GM12878 (cell line): ENCODE measurements at regions not wholly inside any gene's neighbourhood (a gene's known extent, or its start where the extent isn't known, plus 50 kb on each side); places are given as distances from the start of the nearest gene placed in this dataset.

ENCODE experiments used
- ATAC-seq: fragments of 200-7000 bp; cut with Tn5 transposase; 3 replicates; pipeline ENCODE4 v1.9.1; 2020; ENCODE audit warnings: mild to moderate bottlenecking, moderate library complexity
- BruUV-seq: library from RNA; stranded (reverse); fragments of 400-500 nt; replicated peaks from 2 replicates; lab custom pipeline; 2021; lab: Mats Ljungman, UMichigan
- CTCF ChIA-PET: fragments of 300-600 bp; sonication (Branson Sonifier 250); formaldehyde crosslinking; extraction: SDS; loops from one replicate; lab custom pipeline; 2021; ENCODE audit warnings: inconsistent platforms; lab: Yijun Ruan, JAX
- POLR2A ChIA-PET: fragments of 350-600 bp; formaldehyde crosslinking; extraction: SDS; loops from one replicate; lab custom pipeline; 2021; ENCODE audit warnings: inconsistent platforms; lab: Charles Lee
- RAD21 ChIA-PET: fragments of 300-600 bp; sonication (Branson Sonifier 250); formaldehyde crosslinking; loops from one replicate; lab custom pipeline; 2023; ENCODE audit warnings: antibody characterized with exemption; ENCODE audit not compliant: unreplicated experiment; lab: Charles Lee
- SMC1A ChIA-PET: fragments of 300-600 bp; sonication (Branson Sonifier 250); formaldehyde crosslinking; loops from one replicate; lab custom pipeline; 2023; ENCODE audit not compliant: unreplicated experiment, uncharacterized antibody; lab: Charles Lee
- DNase-seq: peaks from one replicate; pipeline ENCODE4 v3.0.0-alpha.2; 2011; ENCODE audit warnings: low read depth, low spot score
- FAIRE-seq: peaks from 3 replicates; lab custom pipeline; 2011; peaks lifted over from hg19 to GRCh38; lab: Jason Lieb, UNC
- H2AFZ ChIP-seq: 2 replicates; pipeline ENCODE4 v1.6.0; 2011; ENCODE audit warnings: low read depth, low read length, control low read depth; ENCODE audit not compliant: control insufficient read depth
- H3K27ac ChIP-seq: 2 replicates; pipeline ENCODE4 v1.5.1; 2011; ENCODE audit warnings: control low read depth; ENCODE audit not compliant: control insufficient read depth, insufficient read depth
- H3K27me3 ChIP-seq, 2 experiments: replicated peaks in 1 of 2; 2 replicates each; pipeline versions ENCODE4 v1.6.0 to v1.6.1; 2011; ENCODE audit warnings: low read length in 1 of 2; ENCODE audit not compliant: control insufficient read depth in 2 of 2, insufficient read depth in 2 of 2
- H3K36me3 ChIP-seq, 2 experiments: 2 replicates each; pipeline ENCODE4 v1.5.1; 2011; ENCODE audit warnings: low read length in 1 of 2; ENCODE audit not compliant: control insufficient read depth in 2 of 2, insufficient read depth in 2 of 2
- H3K4me1 ChIP-seq: 2 replicates; pipeline ENCODE4 v1.6.1; 2011; ENCODE audit warnings: mild to moderate bottlenecking, low read length, moderate library complexity, mixed read lengths; ENCODE audit not compliant: control insufficient read depth, insufficient read depth
- H3K4me2 ChIP-seq: 2 replicates; pipeline ENCODE4 v1.6.0; 2011; ENCODE audit warnings: control low read depth; ENCODE audit not compliant: control insufficient read depth, insufficient read depth
- H3K4me3 ChIP-seq: fragments of 200-600 bp; sonication (generic); 2 replicates; pipeline ENCODE4 v1.5.1; 2016
- H3K79me2 ChIP-seq: 2 replicates; pipeline ENCODE4 v1.6.0; 2011; ENCODE audit warnings: low read length; ENCODE audit not compliant: control insufficient read depth, insufficient read depth
- H3K9ac ChIP-seq: 2 replicates; pipeline ENCODE4 v1.8.0; 2011; ENCODE audit warnings: low read length, control low read depth, mixed read lengths; ENCODE audit not compliant: control insufficient read depth, insufficient read depth
- H3K9me3 ChIP-seq: replicated peaks from 3 replicates; pipeline ENCODE4 v1.5.1; 2011; ENCODE audit warnings: mild to moderate bottlenecking, low read length; ENCODE audit not compliant: control insufficient read depth, insufficient read depth
- H4K20me1 ChIP-seq: 2 replicates; pipeline ENCODE4 v1.6.0; 2011; ENCODE audit not compliant: control insufficient read depth, insufficient read depth
- BACH1 ChIP-seq: fragments of 450-650 bp; IDR thresholded peaks from 2 replicates; pipeline ENCODE4 v1.6.1; 2017; ENCODE audit warnings: mild to moderate bottlenecking, borderline replicate concordance
- CBX3 ChIP-seq: fragments of 200-600 bp; sonication (generic); IDR thresholded peaks from 2 replicates; pipeline ENCODE4 v1.6.1; 2016; ENCODE audit warnings: low read depth, borderline replicate concordance
- CEBPB ChIP-seq, 2 experiments: fragments of 150-350 bp in 1 of 2; IDR thresholded peaks; 2 replicates each; pipeline ENCODE4 v1.6.1; 2012 to 2014; ENCODE audit warnings: low read depth in 2 of 2, low read length in 2 of 2, borderline replicate concordance in 1 of 2, inconsistent platforms in 1 of 2
- ETV6 ChIP-seq, 2 experiments: fragments of 450-650 bp in 1 of 2; IDR thresholded peaks in 1 of 2; conservative IDR thresholded peaks in 1 of 2; 2 replicates each; pipeline ENCODE4 v1.6.1; 2014; ENCODE audit warnings: antibody characterized with exemption in 1 of 2, borderline replicate concordance in 1 of 2, low read depth in 1 of 2, mild to moderate bottlenecking in 1 of 2, moderate library complexity in 1 of 2
- EZH2 ChIP-seq: IDR thresholded peaks from 2 replicates; pipeline ENCODE4 v1.6.1; 2012; ENCODE audit warnings: low read depth, mild to moderate bottlenecking, control low read depth, inconsistent platforms, low read length, borderline replicate concordance; ENCODE audit not compliant: control insufficient read depth
- FOXK2 ChIP-seq: fragments of 450-650 bp; IDR thresholded peaks from 2 replicates; pipeline ENCODE4 v1.6.1; 2017; ENCODE audit warnings: mild to moderate bottlenecking, moderate library complexity
- HDAC2 ChIP-seq: fragments of 200-600 bp; sonication (generic); IDR thresholded peaks from 2 replicates; pipeline ENCODE4 v1.6.1; 2017
- IKZF1 ChIP-seq: fragments of 450-650 bp; conservative IDR thresholded peaks from 2 replicates; pipeline ENCODE4 v1.6.1; 2017; ENCODE audit warnings: antibody characterized with exemption, mild to moderate bottlenecking
- IKZF2 ChIP-seq, 2 experiments: fragments of 450-650 bp; IDR thresholded peaks; 2 replicates each; pipeline ENCODE4 v1.6.1; 2017; ENCODE audit warnings: mild to moderate bottlenecking in 2 of 2, moderate library complexity in 2 of 2
- JUND ChIP-seq: IDR thresholded peaks from 2 replicates; pipeline ENCODE4 v1.6.1; 2012; ENCODE audit warnings: low read depth, mild to moderate bottlenecking, low read length, improper control_type of control experiment, moderate library complexity
- SMAD1 ChIP-seq: fragments of 450-650 bp; IDR thresholded peaks from 2 replicates; pipeline ENCODE4 v1.6.1; 2018; ENCODE audit warnings: mild to moderate bottlenecking, low read depth; ENCODE audit not compliant: partially characterized antibody
- TBL1XR1 ChIP-seq: IDR thresholded peaks from 2 replicates; pipeline ENCODE4 v1.6.1; 2012; ENCODE audit warnings: low read depth, low read length, improper control_type of control experiment
- TCF12 ChIP-seq: IDR thresholded peaks from 2 replicates; pipeline ENCODE4 v1.6.1; 2011; ENCODE audit warnings: low read depth, mild to moderate bottlenecking, low read length
- ZNF217 ChIP-seq: fragments of 450-650 bp; IDR thresholded peaks from 2 replicates; pipeline ENCODE4 v1.6.1; 2017; ENCODE audit warnings: antibody characterized with exemption, mild to moderate bottlenecking
- ZNF24 ChIP-seq: fragments of 450-650 bp; IDR thresholded peaks from 2 replicates; pipeline ENCODE4 v1.6.1; 2017; ENCODE audit warnings: antibody characterized with exemption, mild to moderate bottlenecking
- ZNF274 ChIP-seq: IDR thresholded peaks from one replicate; pipeline ENCODE4 v1.8.0; 2011; ENCODE audit not compliant: insufficient read length, insufficient read depth
- WGBS: methylation state at CpG from one replicate; pipeline ENCODE4 v1.1.6; 2016; ENCODE audit warnings: low lambda C conversion rate; ENCODE audit not compliant: insufficient replicate concordance, insufficient coverage; ENCODE audit errors: missing lambda C conversion rate; 5-methylcytosine and 5-hydroxymethylcytosine counted together
- in situ Hi-C: fragments of 300-500 bp; cut with MboI; formaldehyde crosslinking; loops from 9 replicates; pipeline ENCODE4 v1.14.3; 2018; ENCODE audit warnings: mixed read lengths
- intact Hi-C: fragments of 100-400 bp; cut with micrococcal nuclease; formaldehyde crosslinking; loops from one replicate; pipeline ENCODE4 v1.14.2; 2022; ENCODE audit not compliant: unreplicated experiment
- TF ChIP-seq, protein P1 (sequence below): fragments of 450-650 bp; IDR thresholded peaks from 2 replicates; pipeline ENCODE4 v1.6.1; 2016; ENCODE audit warnings: mild to moderate bottlenecking

DNA sequence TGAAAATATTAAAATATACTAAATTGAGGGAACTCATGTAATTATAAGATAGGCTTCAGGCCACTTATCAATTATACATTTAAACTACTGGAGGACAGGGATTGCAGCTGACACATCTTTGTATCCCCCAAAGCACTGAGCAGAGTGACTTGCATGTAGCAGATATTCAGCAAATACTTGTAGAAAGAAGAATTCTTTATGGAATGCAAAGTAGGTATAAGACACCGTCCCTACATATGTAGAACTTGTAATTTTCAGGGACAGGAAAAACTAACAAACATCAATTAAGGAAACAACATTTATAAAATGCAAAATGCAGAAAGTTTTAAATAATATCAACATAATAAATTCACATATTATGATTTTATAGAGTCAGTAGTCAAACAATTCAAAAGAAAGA lies 719.2 kb downstream of the OLFM4 start:
- ATAC-seq: no peak
- Histone ChIP-seq H4K20me1 (no peaks in the 10 kb centered on the region), H3K79me2 (no peaks in the 10 kb centered on the region), H2AFZ (no peak overlapping the region), H3K36me3 (no peaks in the 10 kb centered on the region)
- ChIA-PET RAD21 (no interaction called here), CTCF (no interaction called here)
- no TSS peak for BruUV-seq
- 36% methylated on average over 1 of the region's 1 CpG for WGBS
- intact Hi-C loops: no loop called here
- TF ChIP-seq SMAD1 (no peak), ZNF217 (no peak), ZNF274 (no peak), TBL1XR1 (no peak), CEBPB (IDR thresholded peaks at IDR 0.05; ENCODE audit: borderline replicate concordance in 1 of 2, low read depth in 2 of 2, low read length in 2 of 2) (no peak), JUND (no peak), BACH1 (no peak), ZNF24 (no peak), IKZF2 (IDR thresholded peaks at IDR 0.05) (no peak), EZH2 (no peak), HDAC2 (no peak), IKZF1 (no peak), CBX3 (no peak), ETV6 (conservative IDR thresholded peaks at IDR 0.05 in 1 of 2, IDR thresholded peaks at IDR 0.05 in 1 of 2; ENCODE audit: borderline replicate concordance in 1 of 2, low read depth in 1 of 2) (no peak), TCF12 (no peak), FOXK2 (no peak)
- TF ChIP-seq, protein P1, sequence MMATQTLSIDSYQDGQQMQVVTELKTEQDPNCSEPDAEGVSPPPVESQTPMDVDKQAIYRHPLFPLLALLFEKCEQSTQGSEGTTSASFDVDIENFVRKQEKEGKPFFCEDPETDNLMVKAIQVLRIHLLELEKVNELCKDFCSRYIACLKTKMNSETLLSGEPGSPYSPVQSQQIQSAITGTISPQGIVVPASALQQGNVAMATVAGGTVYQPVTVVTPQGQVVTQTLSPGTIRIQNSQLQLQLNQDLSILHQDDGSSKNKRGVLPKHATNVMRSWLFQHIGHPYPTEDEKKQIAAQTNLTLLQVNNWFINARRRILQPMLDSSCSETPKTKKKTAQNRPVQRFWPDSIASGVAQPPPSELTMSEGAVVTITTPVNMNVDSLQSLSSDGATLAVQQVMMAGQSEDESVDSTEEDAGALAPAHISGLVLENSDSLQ: no peak
- TF ChIP-seq, all 136 proteins: peak for 0
- Histone ChIP-seq H3K27me3 (no peaks in the 10 kb centered on the region), H3K9me3 (no peaks in the 10 kb centered on the region), H3K4me2 (no peak overlapping the region), H3K27ac (no peak overlapping the region), H3K9ac (no peak overlapping the region), H3K4me1 (no peaks in the 10 kb centered on the region), H3K4me3 (no peak overlapping the region)
- in situ Hi-C loops: no loop called here
- SMC1A ChIA-PET: no interaction called here
- POLR2A ChIA-PET: no interaction called here
- FAIRE-seq (no peak), DNase-seq (no peak)
